ENCODE measurements at regions not wholly inside any gene's neighbourhood (a gene's known extent, or its start where the extent isn't known, plus 50 kb on each side); places are given as distances from the start of the nearest gene placed in this dataset.

DNA sequence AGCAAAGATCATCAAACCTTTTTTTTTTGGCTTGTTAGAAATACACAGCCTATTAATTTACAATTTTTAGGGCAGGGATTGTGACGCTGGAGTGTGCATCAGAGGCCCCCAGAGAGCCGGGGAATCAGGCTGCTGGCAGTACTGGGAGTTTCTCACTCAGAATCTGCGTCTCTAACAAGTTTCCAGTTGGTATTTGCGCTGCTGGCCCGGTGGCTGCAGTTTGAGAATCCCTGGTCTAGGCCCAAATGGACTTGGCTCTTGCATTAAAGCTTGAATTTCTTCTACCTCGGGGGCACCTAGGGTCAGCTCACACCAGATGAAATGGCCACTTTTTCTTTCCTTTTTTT is 150.9 kb upstream of the CIBAR2 start:
- Histone ChIP-seq H3K79me1 (ENCODE audit: low read length) (no peaks in the 10 kb centered on the region), H3K27me3 (ENCODE audit: insufficient read depth, low read length) (no peaks in the 10 kb centered on the region), H3K36me3 (ENCODE audit: control insufficient read depth in 1 of 2, insufficient read depth in 2 of 2, low read length in 2 of 2) (no peaks in the 10 kb centered on the region), H3K79me2 (ENCODE audit: control insufficient read depth, insufficient read depth, low read length, poor library complexity) (no peaks in the 10 kb centered on the region), H4K91ac (ENCODE audit: low read depth, low read length) (no peak overlapping the region), H3K23ac (ENCODE audit: low read length) (no peak overlapping the region), H2BK12ac (ENCODE audit: low read length) (no peak overlapping the region), H3K27ac (ENCODE audit: low read depth, low read length) (no peak overlapping the region), H3K4ac (ENCODE audit: low read depth, low read length) (no peak overlapping the region), H2BK120ac (ENCODE audit: insufficient read depth, low read length, poor library complexity) (no peak overlapping the region), H4K12ac (ENCODE audit: low read depth, low read length) (no peak overlapping the region), H3K18ac (ENCODE audit: low read length) (no peak overlapping the region), H3K4me2 (ENCODE audit: low read length) (no peak overlapping the region), H3K4me1 (ENCODE audit: control insufficient read depth in 1 of 2, insufficient read depth in 2 of 2, low read length in 2 of 2) (peaks cover 0 to 4% of the 10 kb centered on the region in 2 experiments), H3K14ac (ENCODE audit: low read length) (no peak overlapping the region), H2AFZ (ENCODE audit: insufficient read depth, low read length, poor library complexity) (no peak overlapping the region), H2AK5ac (ENCODE audit: low read length) (no peak overlapping the region), H2BK5ac (ENCODE audit: low read depth, low read length, poor library complexity) (no peak overlapping the region), H4K8ac (ENCODE audit: low read depth, low read length) (no peak overlapping the region), H3K4me3 (ENCODE audit: low read depth, low read length) (no peak overlapping the region), H3K9ac (ENCODE audit: low read length) (no peak overlapping the region), H3K9me3 (ENCODE audit: insufficient read depth, low read depth, low read length) (no peaks in the 10 kb centered on the region)
- WGBS (ENCODE audit: extremely low coverage, insufficient coverage, insufficient read length): no CpG with 5 or more reads among the region's 6 CpGs
- no peak for DNase-seq

DNA sequence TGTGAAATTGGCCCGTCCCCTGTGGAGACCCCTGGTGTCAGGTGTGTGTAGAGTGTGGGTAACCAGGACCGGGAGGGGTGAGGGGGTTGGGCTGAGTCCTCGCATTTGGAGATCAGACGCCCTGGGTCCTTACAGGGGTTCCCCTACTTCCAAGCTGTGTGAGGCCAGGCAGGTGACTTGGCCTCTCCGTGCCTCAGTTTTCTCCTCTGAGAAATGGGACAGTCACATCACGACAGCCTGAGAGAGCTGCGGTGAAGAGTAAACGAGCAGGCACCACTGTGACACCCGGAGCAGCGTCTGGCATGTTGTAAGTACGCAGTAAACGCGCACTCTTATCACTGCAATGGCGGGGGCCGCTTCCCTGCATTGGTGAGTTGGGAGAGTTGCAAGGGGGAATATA is 152.5 kb upstream of the CIBAR2 start:
- H2AFZ ChIP-seq (ENCODE audit: insufficient read depth, low read length, poor library complexity): no peak overlapping the region
- H3K27me3 ChIP-seq (ENCODE audit: insufficient read depth, low read length): no peaks in the 10 kb centered on the region
- no peak overlapping the region for H3K18ac ChIP-seq (ENCODE audit: low read length)
- WGBS (ENCODE audit: extremely low coverage, insufficient coverage, insufficient read length): no CpG with 5 or more reads among the region's 15 CpGs
- H2BK12ac ChIP-seq (ENCODE audit: low read length): no peak overlapping the region
- H3K9ac ChIP-seq (ENCODE audit: low read length): no peak overlapping the region
- no peaks in the 10 kb centered on the region for H3K9me3 ChIP-seq (ENCODE audit: insufficient read depth, low read depth, low read length)
- H3K23ac ChIP-seq (ENCODE audit: low read length): no peak overlapping the region
- DNase-seq: peak in 1 of 2 donors; percentile 14
- H3K36me3 ChIP-seq (ENCODE audit: control insufficient read depth in 1 of 2, insufficient read depth in 2 of 2, low read length in 2 of 2): no peaks in the 10 kb centered on the region
- H3K4me1 ChIP-seq (ENCODE audit: control insufficient read depth in 1 of 2, insufficient read depth in 2 of 2, low read length in 2 of 2): peaks cover 0 to 4% of the 10 kb centered on the region in 2 experiments
- no peaks in the 10 kb centered on the region for H3K79me2 ChIP-seq (ENCODE audit: control insufficient read depth, insufficient read depth, low read length, poor library complexity)
- H3K27ac ChIP-seq (ENCODE audit: low read depth, low read length): no peak overlapping the region
- H2AK5ac ChIP-seq (ENCODE audit: low read length): no peak overlapping the region
- no peak overlapping the region for H2BK120ac ChIP-seq (ENCODE audit: insufficient read depth, low read length, poor library complexity)
- no peak overlapping the region for H3K14ac ChIP-seq (ENCODE audit: low read length)
- H3K4me2 ChIP-seq (ENCODE audit: low read length): no peak overlapping the region
- no peaks in the 10 kb centered on the region for H3K79me1 ChIP-seq (ENCODE audit: low read length)
- H4K12ac ChIP-seq (ENCODE audit: low read depth, low read length): no peak overlapping the region
- H3K4me3 ChIP-seq (ENCODE audit: low read depth, low read length): no peak overlapping the region
- no peak overlapping the region for H4K8ac ChIP-seq (ENCODE audit: low read depth, low read length)
- H2BK5ac ChIP-seq (ENCODE audit: low read depth, low read length, poor library complexity): no peak overlapping the region
- no peak overlapping the region for H4K91ac ChIP-seq (ENCODE audit: low read depth, low read length)
- no peak overlapping the region for H3K4ac ChIP-seq (ENCODE audit: low read depth, low read length)

DNA sequence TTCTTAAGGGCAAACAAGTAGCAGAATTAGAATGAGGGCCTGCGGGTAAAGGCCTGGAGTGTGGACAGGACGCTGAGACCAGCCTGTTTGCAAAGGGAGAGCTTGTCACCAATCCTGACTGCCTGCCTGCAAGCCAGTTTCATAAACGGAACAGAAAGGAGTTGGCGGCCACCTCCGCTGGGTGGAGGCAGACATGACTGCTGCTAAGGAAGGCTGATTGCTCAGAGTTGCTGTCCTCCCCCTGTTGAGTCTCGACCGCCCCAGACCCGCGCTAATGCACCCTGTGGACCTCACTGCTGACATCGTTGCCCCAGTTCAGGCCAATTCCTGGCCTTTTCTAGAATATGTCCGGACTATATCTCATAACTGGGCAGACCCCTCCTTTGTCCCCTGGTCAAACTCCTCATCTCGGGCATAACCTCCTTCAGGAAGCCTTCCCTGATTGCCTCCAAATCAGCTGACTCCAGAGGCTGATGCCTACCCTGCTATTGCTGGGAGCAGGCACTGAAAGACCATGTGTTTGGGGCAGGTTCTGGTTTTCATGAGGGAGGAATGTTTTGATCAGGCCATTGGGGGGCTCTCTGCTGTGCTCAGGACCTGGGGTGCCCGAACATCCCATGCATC is 153.0 kb upstream of the CIBAR2 start:
- H2AK5ac ChIP-seq (ENCODE audit: low read length): no peak overlapping the region
- H2AFZ ChIP-seq (ENCODE audit: insufficient read depth, low read length, poor library complexity): no peak overlapping the region
- no peak for DNase-seq
- H3K23ac ChIP-seq (ENCODE audit: low read length): no peak overlapping the region
- H3K36me3 ChIP-seq (ENCODE audit: control insufficient read depth in 1 of 2, insufficient read depth in 2 of 2, low read length in 2 of 2): no peaks in the 10 kb centered on the region
- H3K4me1 ChIP-seq (ENCODE audit: control insufficient read depth in 1 of 2, insufficient read depth in 2 of 2, low read length in 2 of 2): peaks cover 0 to 4% of the 10 kb centered on the region in 2 experiments
- no peak overlapping the region for H3K4ac ChIP-seq (ENCODE audit: low read depth, low read length)
- no peaks in the 10 kb centered on the region for H3K9me3 ChIP-seq (ENCODE audit: insufficient read depth, low read depth, low read length)
- H3K4me2 ChIP-seq (ENCODE audit: low read length): no peak overlapping the region
- no peak overlapping the region for H2BK5ac ChIP-seq (ENCODE audit: low read depth, low read length, poor library complexity)
- H4K8ac ChIP-seq (ENCODE audit: low read depth, low read length): no peak overlapping the region
- H4K12ac ChIP-seq (ENCODE audit: low read depth, low read length): no peak overlapping the region
- H3K27ac ChIP-seq (ENCODE audit: low read depth, low read length): no peak overlapping the region
- H4K91ac ChIP-seq (ENCODE audit: low read depth, low read length): no peak overlapping the region
- no peak overlapping the region for H3K18ac ChIP-seq (ENCODE audit: low read length)
- no CpG with 5 or more reads among the region's 13 CpGs for WGBS (ENCODE audit: extremely low coverage, insufficient coverage, insufficient read length)
- H3K79me2 ChIP-seq (ENCODE audit: control insufficient read depth, insufficient read depth, low read length, poor library complexity): no peaks in the 10 kb centered on the region
- no peaks in the 10 kb centered on the region for H3K79me1 ChIP-seq (ENCODE audit: low read length)
- H3K27me3 ChIP-seq (ENCODE audit: insufficient read depth, low read length): no peaks in the 10 kb centered on the region
- no peak overlapping the region for H2BK120ac ChIP-seq (ENCODE audit: insufficient read depth, low read length, poor library complexity)
- no peak overlapping the region for H3K9ac ChIP-seq (ENCODE audit: low read length)
- no peak overlapping the region for H3K4me3 ChIP-seq (ENCODE audit: low read depth, low read length)
- no peak overlapping the region for H2BK12ac ChIP-seq (ENCODE audit: low read length)
- no peak overlapping the region for H3K14ac ChIP-seq (ENCODE audit: low read length)

DNA sequence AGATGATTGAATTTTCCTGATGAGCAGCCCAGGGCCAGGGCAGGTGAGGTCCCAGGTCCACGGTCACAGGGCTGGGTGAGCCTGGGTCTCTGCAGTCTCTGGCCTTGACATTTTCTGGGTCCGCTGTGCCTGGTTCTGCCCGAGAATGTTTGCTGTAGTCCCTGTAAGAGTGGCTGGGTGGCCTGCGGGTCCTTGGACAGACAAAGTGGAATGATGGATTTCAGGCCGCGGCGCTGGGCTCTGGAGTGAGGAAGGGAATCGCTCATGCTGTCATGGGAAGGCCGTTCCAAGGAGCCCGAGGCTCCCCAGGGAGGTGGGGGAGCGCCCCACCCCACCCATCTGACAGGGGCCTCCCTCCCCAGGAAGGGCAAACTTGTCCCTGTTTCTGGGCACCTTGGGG is 153.5 kb upstream of the CIBAR2 start:
- no peaks in the 10 kb centered on the region for H3K36me3 ChIP-seq (ENCODE audit: control insufficient read depth in 1 of 2, insufficient read depth in 2 of 2, low read length in 2 of 2)
- no peak overlapping the region for H3K23ac ChIP-seq (ENCODE audit: low read length)
- H3K9ac ChIP-seq (ENCODE audit: low read length): no peak overlapping the region
- peaks cover 0 to 4% of the 10 kb centered on the region in 2 experiments for H3K4me1 ChIP-seq (ENCODE audit: control insufficient read depth in 1 of 2, insufficient read depth in 2 of 2, low read length in 2 of 2)
- H2BK120ac ChIP-seq (ENCODE audit: insufficient read depth, low read length, poor library complexity): no peak overlapping the region
- no peaks in the 10 kb centered on the region for H3K27me3 ChIP-seq (ENCODE audit: insufficient read depth, low read length)
- no peak overlapping the region for H3K18ac ChIP-seq (ENCODE audit: low read length)
- no peak overlapping the region for H3K4ac ChIP-seq (ENCODE audit: low read depth, low read length)
- no peak overlapping the region for H4K12ac ChIP-seq (ENCODE audit: low read depth, low read length)
- H2BK5ac ChIP-seq (ENCODE audit: low read depth, low read length, poor library complexity): no peak overlapping the region
- H4K91ac ChIP-seq (ENCODE audit: low read depth, low read length): no peak overlapping the region
- no peak overlapping the region for H2BK12ac ChIP-seq (ENCODE audit: low read length)
- no peak overlapping the region for H2AK5ac ChIP-seq (ENCODE audit: low read length)
- no peak for DNase-seq
- no peak overlapping the region for H3K4me2 ChIP-seq (ENCODE audit: low read length)
- H3K9me3 ChIP-seq (ENCODE audit: insufficient read depth, low read depth, low read length): no peaks in the 10 kb centered on the region
- no CpG with 5 or more reads among the region's 11 CpGs for WGBS (ENCODE audit: extremely low coverage, insufficient coverage, insufficient read length)
- H4K8ac ChIP-seq (ENCODE audit: low read depth, low read length): no peak overlapping the region
- H3K4me3 ChIP-seq (ENCODE audit: low read depth, low read length): no peak overlapping the region
- H3K79me1 ChIP-seq (ENCODE audit: low read length): no peaks in the 10 kb centered on the region
- H3K79me2 ChIP-seq (ENCODE audit: control insufficient read depth, insufficient read depth, low read length, poor library complexity): no peaks in the 10 kb centered on the region
- H2AFZ ChIP-seq (ENCODE audit: insufficient read depth, low read length, poor library complexity): no peak overlapping the region
- no peak overlapping the region for H3K27ac ChIP-seq (ENCODE audit: low read depth, low read length)
- H3K14ac ChIP-seq (ENCODE audit: low read length): no peak overlapping the region

Data from trophoblast cell (in vitro differentiated cells and primary cell).